ENCODE measurements at regions not wholly inside any gene's neighbourhood (a gene's known extent, or its start where the extent isn't known, plus 50 kb on each side); places are given as distances from the start of the nearest gene placed in this dataset.

GRCh38 chr5:86964889-86965288, 302.8 kb upstream of the RASA1 start:
- TF ChIP-seq CTCF (IDR thresholded peaks at IDR 0.05; ENCODE audit: low read depth, low read length, missing control alignments), result no peak
- no peak overlapping the region for H3K4me3 ChIP-seq (ENCODE audit: low read depth, low read length)
- DNase-seq (ENCODE audit: low read depth), result no peak

- no peak for TF ChIP-seq CTCF (IDR thresholded peaks at IDR 0.05; ENCODE audit: low read depth, low read length, missing control alignments)
- no peak overlapping the region for H3K4me3 ChIP-seq (ENCODE audit: low read depth, low read length)
- DNase-seq (ENCODE audit: low read depth), result no peak
Observed at GRCh38 chr5:86968301-86968753, 299.4 kb upstream of the RASA1 start.

DNA sequence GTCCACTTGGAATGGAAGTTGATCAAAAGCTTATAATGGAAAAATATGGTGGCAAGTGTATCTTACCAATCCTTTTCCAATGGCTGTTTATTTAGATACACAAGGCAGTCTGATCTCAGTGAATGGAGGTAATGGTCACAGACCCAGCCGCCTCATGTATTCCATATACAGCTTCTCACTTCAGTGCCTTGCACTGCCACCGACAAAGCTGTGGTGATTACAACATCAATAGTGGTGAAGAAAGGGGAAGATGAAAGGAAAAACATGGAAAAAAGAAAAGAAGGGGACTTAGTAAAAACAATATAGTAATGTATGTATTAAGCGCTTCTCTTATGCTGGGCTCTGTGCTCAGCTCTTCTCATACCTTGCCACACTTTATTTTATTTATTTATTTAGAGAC, 297.3 kb upstream of the RASA1 start:
- no peak overlapping the region for H3K4me3 ChIP-seq (ENCODE audit: low read depth, low read length)
- DNase-seq (ENCODE audit: low read depth), result no peak
- TF ChIP-seq CTCF (IDR thresholded peaks at IDR 0.05; ENCODE audit: low read depth, low read length, missing control alignments), result no peak

- DNase-seq (ENCODE audit: low read depth), result no peak
- TF ChIP-seq CTCF (IDR thresholded peaks at IDR 0.05; ENCODE audit: low read depth, low read length, missing control alignments), result peak; percentile 43
- no peak overlapping the region for H3K4me3 ChIP-seq (ENCODE audit: low read depth, low read length)
Observed at GRCh38 chr5:86971034-86971571, 296.6 kb upstream of the RASA1 start.

DNA sequence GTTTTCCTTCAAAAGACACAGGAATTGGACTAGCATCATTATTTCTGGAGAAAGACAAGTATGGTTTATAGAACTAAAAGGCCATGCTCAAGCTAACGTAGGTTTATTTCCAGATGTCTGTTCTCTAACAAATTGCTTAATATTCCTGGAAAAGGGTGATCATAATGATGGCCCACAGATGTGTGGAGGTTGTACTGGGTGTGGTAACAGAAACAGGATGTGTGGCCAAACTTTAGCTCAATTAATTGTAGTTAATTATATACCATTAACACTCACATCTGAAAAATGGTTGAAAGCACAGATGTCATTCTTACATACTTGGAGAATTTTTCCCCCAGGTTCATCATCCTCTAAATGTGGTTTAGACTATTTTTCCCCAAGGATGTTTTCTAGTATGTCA, 292.7 kb upstream of the RASA1 start:
- H3K4me3 ChIP-seq (ENCODE audit: low read depth, low read length), result no peak overlapping the region
- no peak for DNase-seq (ENCODE audit: low read depth)

DNA sequence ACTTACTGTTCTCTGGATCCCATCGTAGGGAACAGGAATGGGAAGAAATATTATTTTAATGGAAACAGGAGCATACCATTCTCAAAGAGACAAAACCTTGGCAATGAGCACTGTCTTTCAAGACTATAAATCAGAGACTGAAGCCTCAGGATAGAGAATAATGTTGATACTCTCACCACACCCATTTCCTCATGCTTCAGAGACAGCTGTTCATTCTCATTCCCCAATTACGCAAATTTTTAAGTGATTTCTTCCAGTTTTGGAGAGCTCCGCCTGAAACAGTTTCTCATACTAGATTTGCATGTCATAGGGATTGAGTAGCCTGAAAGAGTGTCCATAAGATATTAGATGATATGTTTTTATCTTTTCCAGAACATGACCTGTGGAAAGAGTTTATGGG, 290.5 kb upstream of the RASA1 start:
- H3K4me3 ChIP-seq (ENCODE audit: low read depth, low read length), result no peak overlapping the region
- TF ChIP-seq CTCF (IDR thresholded peaks at IDR 0.05; ENCODE audit: low read depth, low read length, missing control alignments), result no peak
- no peak for DNase-seq (ENCODE audit: low read depth)

More for the DNA sequence above, 292.7 kb upstream of the RASA1 start:
- TF ChIP-seq CTCF (IDR thresholded peaks at IDR 0.05; ENCODE audit: low read depth, low read length, missing control alignments), result no peak

GRCh38 chr5:86977808-86978207, 289.9 kb upstream of the RASA1 start:
- no peak overlapping the region for H3K4me3 ChIP-seq (ENCODE audit: low read depth, low read length)

More at GRCh38 chr5:86977808-86978207, 289.9 kb upstream of the RASA1 start:
- no peak for TF ChIP-seq CTCF (IDR thresholded peaks at IDR 0.05; ENCODE audit: low read depth, low read length, missing control alignments)
- DNase-seq (ENCODE audit: low read depth), result no peak

All from GM12864 (cell line).